Esophagus squamous epithelium (tissue), 4 donors: ENCODE measurements at regions not wholly inside any gene's neighbourhood (a gene's known extent, or its start where the extent isn't known, plus 50 kb on each side); places are given as distances from the start of the nearest gene placed in this dataset.

Experiments
- CTCF ChIP-seq, 6 experiments: fragments of 450-650 bp in 4 of 6; fragments of 200-600 bp in 2 of 6; sonication (generic) in 2 of 6; IDR thresholded peaks; one replicate each; pipeline ENCODE4 v1.5.1; 2016 to 2019; ENCODE audit warnings: antibody characterized with exemption in 6 of 6, mild to moderate bottlenecking in 4 of 6, moderate library complexity in 4 of 6
- POLR2A ChIP-seq, 4 donors: fragments of 450-650 bp; IDR thresholded peaks; one replicate each; pipeline ENCODE4 v1.6.1; 2017; ENCODE audit warnings: antibody characterized with exemption in 4 of 4, mild to moderate bottlenecking in 4 of 4, moderate library complexity in 3 of 4

GRCh38 chr12:93208011-93208410 is 169.7 kb upstream of the NUDT4 start:
- no peak for TF ChIP-seq CTCF (IDR thresholded peaks at IDR 0.05)
- TF ChIP-seq POLR2A (IDR thresholded peaks at IDR 0.05), result no peak
